Esophagus squamous epithelium (tissue), 5 donors: ENCODE measurements at regions not wholly inside any gene's neighbourhood (a gene's known extent, or its start where the extent isn't known, plus 50 kb on each side); places are given as distances from the start of the nearest gene placed in this dataset.

Source experiments
- DNase-seq: peaks from one replicate; lab custom pipeline; 2025; lab: John Stamatoyannopoulos, UW
- H3K27ac ChIP-seq, 4 donors: fragments of 200-600 bp; sonication (generic); one replicate each; pipeline ENCODE4 v1.5.1; 2016 to 2019; ENCODE audit warnings: mild to moderate bottlenecking in 1 of 4
- H3K27me3 ChIP-seq, 4 donors: fragments of 200-600 bp; sonication (generic); 1 replicate in 3 of 4; 2 replicates in 1 of 4; pipeline versions ENCODE4 v1.5.1 to v1.6.0; 2017 to 2021; ENCODE audit warnings: antibody characterized with exemption in 1 of 4
- H3K36me3 ChIP-seq, 3 donors: fragments of 200-600 bp; sonication (generic); one replicate each; pipeline ENCODE4 v1.5.1; 2016 to 2019
- H3K4me1 ChIP-seq, 3 donors: fragments of 200-600 bp; sonication (generic); one replicate each; pipeline ENCODE4 v1.5.1; 2017 to 2019
- H3K4me3 ChIP-seq, 4 donors: fragments of 200-600 bp; sonication (generic); 1 replicate in 3 of 4; 2 replicates in 1 of 4; pipeline ENCODE4 v1.5.1; 2016 to 2019; ENCODE audit warnings: mild to moderate bottlenecking in 2 of 4, moderate library complexity in 1 of 4
- H3K9me3 ChIP-seq, 3 donors: fragments of 200-600 bp; sonication (generic); one replicate each; pipeline ENCODE4 v1.5.1; 2016 to 2019
- CTCF ChIP-seq, 6 experiments: fragments of 450-650 bp in 4 of 6; fragments of 200-600 bp in 2 of 6; sonication (generic) in 2 of 6; IDR thresholded peaks; one replicate each; pipeline ENCODE4 v1.5.1; 2016 to 2019; ENCODE audit warnings: antibody characterized with exemption in 6 of 6, mild to moderate bottlenecking in 4 of 6, moderate library complexity in 4 of 6
- POLR2A ChIP-seq, 4 donors: fragments of 450-650 bp; IDR thresholded peaks; one replicate each; pipeline ENCODE4 v1.6.1; 2017; ENCODE audit warnings: antibody characterized with exemption in 4 of 4, mild to moderate bottlenecking in 4 of 4, moderate library complexity in 3 of 4
- WGBS, 2 donors: methylation state at CpG; one replicate each; pipeline ENCODE4 v1.1.5; 2018; 5-methylcytosine and 5-hydroxymethylcytosine counted together
- intact Hi-C: fragments of 100-400 bp; cut with DNase I; formaldehyde crosslinking; loops from one replicate; pipeline ENCODE4 v1.15.0; 2022
- donor health status: DM: yes; HTN: yes; CAD: no.

- Histone ChIP-seq H3K36me3 (no peaks in the 10 kb centered on the region), H3K27me3 (no peaks in the 10 kb centered on the region), H3K27ac (no peak overlapping the region), H3K4me3 (no peak overlapping the region), H3K9me3 (no peaks in the 10 kb centered on the region), H3K4me1 (peaks cover 0 to 23% (median 0%) of the 10 kb centered on the region in 3 donors)
- intact Hi-C loops: no loop called here
- no peak for TF ChIP-seq POLR2A (IDR thresholded peaks at IDR 0.05)
- TF ChIP-seq CTCF (IDR thresholded peaks at IDR 0.05): no peak
- 66 to 72% methylated on average over 3 of the region's 3 CpGs for WGBS, 2 donors
- DNase-seq: no peak
Measured at GRCh38 chr9:115922444-115922843, 231.1 kb upstream of the PAPPA start.

DNA sequence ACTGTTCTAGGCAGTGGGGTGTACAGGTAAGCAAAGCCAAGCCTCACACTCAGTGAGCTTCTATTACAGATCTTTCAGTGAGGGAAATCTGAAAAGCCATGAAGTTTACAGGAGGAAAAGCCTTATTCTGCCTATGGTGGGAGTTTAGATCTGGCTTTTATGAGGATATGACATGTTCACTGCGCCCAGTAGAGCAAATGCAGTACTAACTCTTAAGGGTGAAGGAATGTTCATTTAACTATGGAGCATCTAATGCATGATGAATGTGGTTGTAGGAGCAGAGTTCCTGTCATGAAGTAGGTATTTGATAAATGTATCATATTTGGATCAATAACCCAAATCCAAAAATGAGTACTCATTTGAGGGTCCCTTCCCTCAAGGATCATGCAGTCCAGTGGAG is 230.2 kb upstream of the PAPPA start:
- no peak for DNase-seq
- Histone ChIP-seq H3K27me3 (no peaks in the 10 kb centered on the region), H3K27ac (no peak overlapping the region), H3K4me3 (no peak overlapping the region), H3K4me1 (peaks cover 0 to 23% (median 0%) of the 10 kb centered on the region in 3 donors), H3K9me3 (no peaks in the 10 kb centered on the region), H3K36me3 (no peaks in the 10 kb centered on the region)
- TF ChIP-seq POLR2A (IDR thresholded peaks at IDR 0.05) (no peak), CTCF (IDR thresholded peaks at IDR 0.05) (no peak)
- WGBS, 2 donors: 82 to 92% methylated on average over 1 of the region's 1 CpG
- intact Hi-C loops: no loop called here

DNA sequence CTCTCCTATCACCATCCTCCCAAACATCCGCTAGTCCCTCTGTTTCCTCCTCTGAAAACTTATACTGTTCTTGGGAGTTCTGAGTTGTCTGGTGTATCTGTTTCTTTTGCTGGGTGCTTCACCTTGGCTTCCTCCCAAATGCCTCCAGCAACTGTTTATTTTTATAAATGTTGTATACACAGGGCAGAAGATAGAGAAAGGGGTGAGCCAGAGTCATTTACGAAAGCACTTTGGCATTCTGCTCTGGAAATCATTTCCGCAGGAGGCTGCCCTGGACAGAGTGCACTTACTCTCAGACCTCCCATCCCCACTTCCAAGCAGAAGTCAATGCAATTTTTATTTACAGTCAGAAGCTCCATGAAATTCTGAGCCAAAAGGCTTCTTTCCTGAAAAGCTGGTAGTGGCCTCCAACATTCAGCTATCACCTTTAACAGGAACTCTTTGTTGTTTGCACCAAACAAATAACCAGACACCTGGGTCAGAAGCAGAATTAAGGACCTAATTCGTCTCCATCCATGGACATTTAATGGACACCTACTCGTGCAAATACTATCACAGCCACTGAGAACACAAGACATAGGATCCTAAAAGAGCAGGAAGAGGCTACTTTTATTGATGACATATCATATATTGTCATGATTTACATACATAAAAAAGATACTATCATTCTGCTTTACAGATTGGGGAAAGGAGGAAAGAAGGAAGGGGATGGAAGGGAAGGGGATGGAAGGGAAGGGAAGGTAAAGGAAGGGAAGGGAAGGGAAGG is 229.5 kb upstream of the PAPPA start:
- Histone ChIP-seq H3K4me1 (peaks cover 0 to 23% (median 0%) of the 10 kb centered on the region in 3 donors), H3K27me3 (no peaks in the 10 kb centered on the region), H3K36me3 (no peaks in the 10 kb centered on the region), H3K27ac (no peak overlapping the region), H3K9me3 (no peaks in the 10 kb centered on the region), H3K4me3 (no peak overlapping the region)
- intact Hi-C loops: no loop called here
- 55 to 84% methylated on average over 5 of the region's 5 CpGs for WGBS, 2 donors
- DNase-seq: no peak
- no peak for TF ChIP-seq POLR2A (IDR thresholded peaks at IDR 0.05)
- TF ChIP-seq CTCF (IDR thresholded peaks at IDR 0.05): no peak

GRCh38 chr9:115924669-115924987 is 229.0 kb upstream of the PAPPA start:
- TF ChIP-seq CTCF (IDR thresholded peaks at IDR 0.05) (no peak), POLR2A (IDR thresholded peaks at IDR 0.05) (no peak)

DNA sequence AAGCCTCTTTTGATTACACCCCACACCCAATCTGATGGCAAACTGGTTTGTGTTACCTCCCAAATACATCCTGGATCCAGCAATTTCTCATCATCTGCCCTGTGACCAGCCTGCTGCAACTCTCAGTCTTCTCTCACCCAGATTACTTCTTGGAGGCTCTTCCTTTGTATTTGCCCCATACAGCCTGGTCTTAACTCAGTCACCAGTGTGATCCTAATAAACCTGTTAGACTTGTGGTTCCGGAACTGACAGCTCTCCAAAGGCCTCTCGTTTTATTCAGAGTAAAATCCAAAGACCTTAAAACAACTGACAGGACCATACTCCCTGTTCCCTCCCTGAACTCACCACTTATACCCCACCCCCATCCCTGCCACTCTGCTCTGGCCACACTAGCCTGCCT is 228.2 kb upstream of the PAPPA start:
- DNase-seq: no peak
- WGBS, 2 donors: 31 to 48% methylated on average over 2 of the region's 2 CpGs
- no peak overlapping the region for H3K4me3 ChIP-seq
- no peaks in the 10 kb centered on the region for H3K9me3 ChIP-seq
- intact Hi-C loops: no loop called here
- TF ChIP-seq CTCF (IDR thresholded peaks at IDR 0.05) (no peak), POLR2A (IDR thresholded peaks at IDR 0.05) (no peak)
- H3K27me3 ChIP-seq: no peaks in the 10 kb centered on the region
- no peaks in the 10 kb centered on the region for H3K36me3 ChIP-seq
- peaks cover 0 to 23% (median 0%) of the 10 kb centered on the region in 3 donors for H3K4me1 ChIP-seq
- H3K27ac ChIP-seq: no peak overlapping the region

More at GRCh38 chr9:115924669-115924987, 229.0 kb upstream of the PAPPA start:
- intact Hi-C loops: no loop called here
- Histone ChIP-seq H3K27me3 (no peaks in the 10 kb centered on the region), H3K4me3 (no peak overlapping the region), H3K9me3 (no peaks in the 10 kb centered on the region), H3K27ac (no peak overlapping the region), H3K36me3 (no peaks in the 10 kb centered on the region), H3K4me1 (peaks cover 0 to 23% (median 0%) of the 10 kb centered on the region in 3 donors)
- DNase-seq: no peak
